GM06990 (cell line): ENCODE measurements at regions not wholly inside any gene's neighbourhood (a gene's known extent, or its start where the extent isn't known, plus 50 kb on each side); places are given as distances from the start of the nearest gene placed in this dataset.

Source experiments
- DNase-seq: peaks from one replicate; pipeline ENCODE4 v3.0.0-alpha.2; 2011; ENCODE audit not compliant: insufficient read length; ENCODE audit errors: extremely low read depth
- H3K27me3 ChIP-seq: replicated peaks from 2 replicates; pipeline ENCODE4 v1.6.0; 2011; ENCODE audit warnings: low read length; ENCODE audit not compliant: control insufficient read depth, insufficient read depth
- H3K36me3 ChIP-seq: 2 replicates; pipeline ENCODE4 v1.5.1; 2011; ENCODE audit warnings: low read length; ENCODE audit not compliant: control insufficient read depth, insufficient read depth
- H3K4me3 ChIP-seq: replicated peaks from 2 replicates; pipeline ENCODE4 v1.5.1; 2011; ENCODE audit warnings: low read depth, mild to moderate bottlenecking, control low read depth, low read length
- TF ChIP-seq, protein P1 (sequence below): IDR thresholded peaks from 2 replicates; pipeline ENCODE4 v1.5.1; 2011; ENCODE audit warnings: low read length, control low read depth, mild to moderate bottlenecking, inconsistent platforms; ENCODE audit not compliant: insufficient read depth, poor library complexity, severe bottlenecking

DNA sequence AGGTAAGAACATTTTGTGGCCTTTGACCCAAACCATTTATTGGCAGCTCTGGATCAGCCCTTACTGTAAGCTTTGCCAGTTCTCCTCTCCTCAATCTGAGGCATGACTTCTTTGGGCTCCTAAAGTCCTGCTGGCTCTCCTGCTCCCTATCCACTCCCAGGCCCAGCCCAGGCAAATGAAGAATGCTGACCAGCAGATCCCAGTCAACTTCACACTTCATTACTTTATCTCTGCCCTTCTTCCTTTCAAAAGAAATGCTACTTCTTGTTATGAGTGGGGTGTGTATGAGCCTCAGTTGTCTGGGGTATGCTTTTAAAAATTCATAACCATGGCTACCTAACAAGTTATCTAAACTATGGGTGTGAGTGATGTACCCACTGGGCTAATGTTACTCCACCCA, 479.6 kb downstream of the ACTL7B start:
- no peak overlapping the region for H3K4me3 ChIP-seq
- TF ChIP-seq, protein P1, sequence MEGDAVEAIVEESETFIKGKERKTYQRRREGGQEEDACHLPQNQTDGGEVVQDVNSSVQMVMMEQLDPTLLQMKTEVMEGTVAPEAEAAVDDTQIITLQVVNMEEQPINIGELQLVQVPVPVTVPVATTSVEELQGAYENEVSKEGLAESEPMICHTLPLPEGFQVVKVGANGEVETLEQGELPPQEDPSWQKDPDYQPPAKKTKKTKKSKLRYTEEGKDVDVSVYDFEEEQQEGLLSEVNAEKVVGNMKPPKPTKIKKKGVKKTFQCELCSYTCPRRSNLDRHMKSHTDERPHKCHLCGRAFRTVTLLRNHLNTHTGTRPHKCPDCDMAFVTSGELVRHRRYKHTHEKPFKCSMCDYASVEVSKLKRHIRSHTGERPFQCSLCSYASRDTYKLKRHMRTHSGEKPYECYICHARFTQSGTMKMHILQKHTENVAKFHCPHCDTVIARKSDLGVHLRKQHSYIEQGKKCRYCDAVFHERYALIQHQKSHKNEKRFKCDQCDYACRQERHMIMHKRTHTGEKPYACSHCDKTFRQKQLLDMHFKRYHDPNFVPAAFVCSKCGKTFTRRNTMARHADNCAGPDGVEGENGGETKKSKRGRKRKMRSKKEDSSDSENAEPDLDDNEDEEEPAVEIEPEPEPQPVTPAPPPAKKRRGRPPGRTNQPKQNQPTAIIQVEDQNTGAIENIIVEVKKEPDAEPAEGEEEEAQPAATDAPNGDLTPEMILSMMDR: no peak
- no peak for DNase-seq
- no peaks in the 10 kb centered on the region for H3K36me3 ChIP-seq
- H3K27me3 ChIP-seq: no peaks in the 10 kb centered on the region

DNA sequence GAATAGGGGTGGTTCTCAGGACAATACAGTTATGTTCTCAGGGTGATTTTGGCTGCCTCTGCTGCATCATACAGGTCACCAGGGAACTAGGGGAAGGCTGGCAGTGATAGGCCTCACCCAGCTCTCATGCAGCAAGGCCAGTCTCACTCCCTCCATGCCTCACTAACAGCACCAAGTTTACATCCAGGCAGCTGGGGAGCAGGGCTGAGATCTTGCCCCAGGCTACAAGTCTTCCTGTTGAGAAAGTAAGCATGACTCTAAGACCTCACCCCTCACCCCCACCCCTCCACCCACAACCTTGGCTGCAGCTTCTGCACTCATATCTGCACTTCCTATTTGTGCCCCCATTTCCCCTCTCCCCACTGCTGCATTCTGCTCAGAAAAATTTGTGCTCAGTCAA, 481.2 kb downstream of the ACTL7B start:
- no peak for DNase-seq
- Histone ChIP-seq H3K4me3 (no peak overlapping the region), H3K36me3 (no peaks in the 10 kb centered on the region), H3K27me3 (no peaks in the 10 kb centered on the region)
- TF ChIP-seq, protein P1: no peak

DNA sequence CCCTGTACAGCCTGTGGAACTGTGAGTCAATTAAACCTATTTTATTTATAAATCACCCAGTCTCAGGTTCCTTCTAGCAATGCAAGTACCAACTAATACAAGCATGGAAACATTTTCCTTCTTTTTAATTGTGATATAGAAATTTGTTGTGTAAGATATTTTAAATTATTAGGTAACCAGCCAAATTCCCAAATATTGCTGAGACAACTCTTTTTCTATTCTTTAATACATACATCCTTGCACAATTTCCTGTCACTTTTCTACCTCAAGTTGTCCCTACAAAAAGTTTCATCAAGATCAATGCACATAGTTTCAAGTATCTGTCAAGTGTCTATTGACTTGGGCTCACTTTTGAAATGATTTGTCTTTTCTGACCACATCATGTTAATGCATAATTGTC, 488.6 kb downstream of the ACTL7B start:
- H3K36me3 ChIP-seq: no peaks in the 10 kb centered on the region
- TF ChIP-seq, protein P1: no peak
- no peak for DNase-seq

DNA sequence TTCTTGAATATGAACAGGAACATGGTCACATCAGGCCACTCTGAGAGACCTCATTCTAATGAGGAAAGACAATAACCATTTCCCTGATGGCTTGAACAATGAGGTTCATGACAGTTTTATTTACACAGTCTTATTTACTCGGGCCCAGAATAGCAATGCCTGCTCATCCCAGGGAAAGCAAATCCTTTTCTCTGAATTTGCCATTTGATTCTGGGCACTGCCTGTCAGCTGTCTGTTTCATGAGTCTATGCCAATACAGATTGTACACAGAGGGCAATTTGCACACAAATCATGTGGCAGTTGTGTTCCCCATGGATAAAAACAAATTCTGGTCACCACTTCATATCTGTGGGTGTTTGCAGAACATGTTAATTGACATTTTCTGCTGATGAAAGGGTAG, 492.5 kb downstream of the ACTL7B start:
- no peaks in the 10 kb centered on the region for H3K27me3 ChIP-seq
- no peak overlapping the region for H3K4me3 ChIP-seq
- TF ChIP-seq, protein P1: no peak
- H3K36me3 ChIP-seq: no peaks in the 10 kb centered on the region
- DNase-seq: no peak

More for the DNA sequence above, 488.6 kb downstream of the ACTL7B start:
- Histone ChIP-seq H3K27me3 (no peaks in the 10 kb centered on the region), H3K4me3 (no peak overlapping the region)

DNA sequence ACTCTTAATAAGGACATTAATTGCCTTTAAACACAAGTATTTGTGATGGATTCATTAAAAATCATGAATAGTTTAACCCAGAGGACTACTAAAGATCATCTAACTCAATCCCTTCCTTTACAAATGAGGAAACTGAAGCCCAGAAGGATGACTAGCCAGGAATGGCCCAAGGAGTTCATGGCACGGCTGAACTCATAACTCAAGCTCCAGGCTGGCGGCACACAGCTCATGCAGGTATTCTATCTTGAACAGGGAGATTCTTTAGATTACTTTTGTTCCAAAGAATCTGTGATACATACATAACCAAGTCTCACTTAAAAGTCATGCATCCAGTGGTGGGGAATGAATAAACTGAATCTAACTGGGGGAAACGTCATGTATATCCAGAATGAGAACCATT, 495.5 kb downstream of the ACTL7B start:
- no peak for DNase-seq
- Histone ChIP-seq H3K36me3 (no peaks in the 10 kb centered on the region), H3K27me3 (no peaks in the 10 kb centered on the region), H3K4me3 (no peak overlapping the region)
- TF ChIP-seq, protein P1: no peak

DNA sequence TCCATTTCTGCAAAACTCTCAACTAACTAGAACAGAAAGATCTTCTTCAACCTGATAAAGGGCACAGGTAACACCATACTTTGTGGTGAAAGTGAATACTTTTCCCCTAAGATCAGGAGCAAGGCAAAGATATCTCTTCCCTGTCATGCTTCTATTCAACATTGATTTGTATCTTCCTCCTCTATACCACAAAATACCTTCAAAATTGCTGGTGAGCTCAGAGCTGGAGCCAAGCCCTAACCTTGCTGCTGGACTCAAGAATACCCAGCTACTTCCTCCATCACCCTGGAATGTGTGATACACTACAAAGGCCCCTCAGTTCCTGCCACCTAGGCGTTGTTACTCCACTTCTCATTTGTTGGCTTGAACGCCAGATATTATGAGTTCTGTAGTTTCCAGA, 499.0 kb downstream of the ACTL7B start:
- no peaks in the 10 kb centered on the region for H3K36me3 ChIP-seq
- TF ChIP-seq, protein P1: no peak
- H3K27me3 ChIP-seq: no peaks in the 10 kb centered on the region
- H3K4me3 ChIP-seq: no peak overlapping the region
- DNase-seq: no peak
